RKO (cell line): ENCODE measurements at regions not wholly inside any gene's neighbourhood (a gene's known extent, or its start where the extent isn't known, plus 50 kb on each side); places are given as distances from the start of the nearest gene placed in this dataset.

Experiments used
- DNase-seq: peaks from one replicate; pipeline ENCODE4 v3.0.0-alpha.2; 2016; ENCODE audit warnings: low spot score

- no peak for DNase-seq
Measured at GRCh38 chr11:70930215-70930614, 322.2 kb downstream of the SHANK2 start.

- DNase-seq = no peak
Measured at GRCh38 chr11:70931430-70931829, 320.9 kb downstream of the SHANK2 start.

GRCh38 chr11:70933981-70934583 is 318.3 kb downstream of the SHANK2 start:
- DNase-seq = no peak

GRCh38 chr11:70935006-70935768 is 317.2 kb downstream of the SHANK2 start:
- peak; percentile 43 for DNase-seq

- DNase-seq = no peak
Measured at GRCh38 chr11:70942593-70942992, 309.8 kb downstream of the SHANK2 start.

GRCh38 chr11:70944141-70944540 is 308.2 kb downstream of the SHANK2 start:
- DNase-seq = no peak

- DNase-seq = no peak
Measured at GRCh38 chr11:70944636-70945035, 307.7 kb downstream of the SHANK2 start.

GRCh38 chr11:70948398-70948797 is 304.0 kb downstream of the SHANK2 start:
- DNase-seq = no peak

- no peak for DNase-seq
Measured at GRCh38 chr11:70948855-70949531, 303.4 kb downstream of the SHANK2 start.

- DNase-seq = no peak
Measured at GRCh38 chr11:70951139-70951804, 301.1 kb downstream of the SHANK2 start.

GRCh38 chr11:70952191-70952590 is 300.2 kb downstream of the SHANK2 start:
- no peak for DNase-seq

- no peak for DNase-seq
Measured at GRCh38 chr11:70953720-70954119, 298.7 kb downstream of the SHANK2 start.

GRCh38 chr11:70954471-70954870 is 297.9 kb downstream of the SHANK2 start:
- DNase-seq = no peak
